ENCODE measurements at regions not wholly inside any gene's neighbourhood (a gene's known extent, or its start where the extent isn't known, plus 50 kb on each side); places are given as distances from the start of the nearest gene placed in this dataset.

GRCh38 chr9:94478755-94479730, 75.8 kb upstream of the PCAT7 start:
- Histone ChIP-seq H3K27me3 (no peaks in the 10 kb centered on the region), H3K9me3 (no peaks in the 10 kb centered on the region), H3K4me1 (no peaks in the 10 kb centered on the region), H3K4me3 (no peak overlapping the region), H3K27ac (no peak overlapping the region), H3K36me3 (no peaks in the 10 kb centered on the region)
- ATAC-seq: peak in 1 of 4 donors; percentile 42
- no peak for TF ChIP-seq CTCF (IDR thresholded peaks at IDR 0.05)
- TF ChIP-seq POLR2A (IDR thresholded peaks at IDR 0.05): no peak
- WGBS (ENCODE audit: insufficient coverage, low coverage, low lambda C conversion rate, missing lambda C conversion rate): 93% methylated on average over 13 of the region's 29 CpGs
- intact Hi-C loops (cut with DNase I): no loop called here
- DNase-seq: no peak

DNA sequence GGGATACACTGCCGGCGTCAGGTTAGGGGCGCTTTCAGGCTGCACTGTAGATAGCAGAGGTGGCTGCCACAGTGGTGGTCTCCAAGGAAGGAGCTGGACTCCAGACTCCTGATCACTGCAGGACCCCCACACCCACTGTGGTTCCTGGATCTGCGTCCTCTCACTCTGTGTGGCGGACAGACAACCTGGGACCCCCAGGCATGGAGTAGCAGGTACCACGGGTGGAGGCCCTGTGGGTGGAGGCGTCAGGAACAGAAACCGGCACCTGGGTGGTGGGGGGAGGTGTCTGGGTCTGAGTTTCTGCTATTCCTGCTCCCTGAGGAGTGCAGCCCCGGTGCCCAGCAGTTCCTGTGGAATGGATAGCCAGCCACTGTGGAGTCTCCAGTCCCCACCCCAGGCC, 75.1 kb upstream of the PCAT7 start:
- Histone ChIP-seq H3K27me3 (no peaks in the 10 kb centered on the region), H3K4me3 (no peak overlapping the region), H3K27ac (no peak overlapping the region), H3K9me3 (no peaks in the 10 kb centered on the region), H3K36me3 (no peaks in the 10 kb centered on the region), H3K4me1 (no peaks in the 10 kb centered on the region)
- ATAC-seq: peak in 1 of 4 donors; percentile 25
- TF ChIP-seq CTCF (IDR thresholded peaks at IDR 0.05) (no peak), POLR2A (IDR thresholded peaks at IDR 0.05) (no peak)
- DNase-seq: no peak
- intact Hi-C loops (cut with DNase I): no loop called here
- no CpG with 5 or more reads among the region's 9 CpGs for WGBS (ENCODE audit: insufficient coverage, low coverage, low lambda C conversion rate, missing lambda C conversion rate)

- H3K27ac ChIP-seq: no peak overlapping the region
- DNase-seq (no peak), ATAC-seq (peak in 2 of 4 donors; percentile 18 to 55)
- no peaks in the 10 kb centered on the region for H3K36me3 ChIP-seq
- H3K9me3 ChIP-seq: no peaks in the 10 kb centered on the region
- TF ChIP-seq CTCF (IDR thresholded peaks at IDR 0.05) (no peak), POLR2A (IDR thresholded peaks at IDR 0.05) (no peak)
- WGBS (ENCODE audit: insufficient coverage, low coverage, low lambda C conversion rate, missing lambda C conversion rate): no CpG with 5 or more reads among the region's 11 CpGs
- H3K4me1 ChIP-seq: no peaks in the 10 kb centered on the region
- no peaks in the 10 kb centered on the region for H3K27me3 ChIP-seq
- intact Hi-C loops (cut with DNase I): no loop called here
- no peak overlapping the region for H3K4me3 ChIP-seq
Observed at GRCh38 chr9:94480205-94480604, 74.7 kb upstream of the PCAT7 start.

- Histone ChIP-seq H3K27ac (no peak overlapping the region), H3K9me3 (no peaks in the 10 kb centered on the region), H3K4me1 (no peaks in the 10 kb centered on the region), H3K36me3 (no peaks in the 10 kb centered on the region), H3K27me3 (no peaks in the 10 kb centered on the region), H3K4me3 (no peak overlapping the region)
- TF ChIP-seq POLR2A (IDR thresholded peaks at IDR 0.05): no peak
- no peak for TF ChIP-seq CTCF (IDR thresholded peaks at IDR 0.05)
- DNase-seq (no peak), ATAC-seq (no peak)
- intact Hi-C loops (cut with DNase I): no loop called here
- WGBS (ENCODE audit: insufficient coverage, low coverage, low lambda C conversion rate, missing lambda C conversion rate): 86% methylated on average over 4 of the region's 4 CpGs
Observed at GRCh38 chr9:94482110-94482509, 72.8 kb upstream of the PCAT7 start.

All from right lobe of liver (tissue), 6 donors.